Lung (tissue), 11 donors: ENCODE measurements at regions not wholly inside any gene's neighbourhood (a gene's known extent, or its start where the extent isn't known, plus 50 kb on each side); places are given as distances from the start of the nearest gene placed in this dataset.

Experiments used
- ATAC-seq: fragments of 200-7000 bp; cut with Tn5 transposase; one replicate; pipeline ENCODE4 v1.9.1; 2020; ENCODE audit warnings: moderate number of reproducible peaks; ENCODE audit not compliant: insufficient read depth, low FRiP score
- DNase-seq, 3 donors: peaks; one replicate each; pipeline ENCODE4 v3.0.0-alpha.2; 2013 to 2017
- H3K27ac ChIP-seq, 2 donors: one replicate each; pipeline ENCODE4 v1.5.1; 2013; ENCODE audit warnings: mild to moderate bottlenecking in 2 of 2, moderate library complexity in 2 of 2, control low read depth in 1 of 2, inconsistent platforms in 1 of 2, low read depth in 1 of 2, low read length in 1 of 2
- H3K27me3 ChIP-seq, 3 donors: one replicate each; pipeline ENCODE4 v1.5.1; 2013; ENCODE audit warnings: low read length in 2 of 3; ENCODE audit not compliant: control insufficient read depth in 3 of 3, insufficient read depth in 3 of 3
- H3K36me3 ChIP-seq, 4 donors: one replicate each; pipeline ENCODE4 v1.5.1; 2013; ENCODE audit warnings: low read length in 4 of 4, mild to moderate bottlenecking in 1 of 4, moderate library complexity in 1 of 4; ENCODE audit not compliant: control insufficient read depth in 4 of 4, insufficient read depth in 4 of 4
- H3K4me1 ChIP-seq, 5 donors: one replicate each; pipeline ENCODE4 v1.5.1; 2013; ENCODE audit warnings: low read length in 5 of 5, mild to moderate bottlenecking in 2 of 5, moderate library complexity in 1 of 5; ENCODE audit not compliant: control insufficient read depth in 5 of 5, insufficient read depth in 5 of 5
- H3K4me3 ChIP-seq: one replicate; pipeline ENCODE4 v1.5.1; 2013; ENCODE audit warnings: mild to moderate bottlenecking, control low read depth, moderate library complexity
- H3K9ac ChIP-seq, 2 donors: one replicate each; pipeline ENCODE4 v1.5.1; 2013; ENCODE audit warnings: low read length in 2 of 2, control low read depth in 1 of 2; ENCODE audit not compliant: insufficient read depth in 1 of 2
- H3K9me3 ChIP-seq, 4 donors: one replicate each; pipeline ENCODE4 v1.5.1; 2013; ENCODE audit warnings: low read length in 3 of 4, mild to moderate bottlenecking in 1 of 4, moderate library complexity in 1 of 4; ENCODE audit not compliant: control insufficient read depth in 4 of 4, insufficient read depth in 3 of 4
- CTCF ChIP-seq: IDR thresholded peaks from 2 replicates; pipeline ENCODE4 v1.5.1; 2012; ENCODE audit warnings: mild to moderate bottlenecking; ENCODE audit errors: control extremely low read depth, extremely low read depth
- WGBS, 2 donors: extraction: QIAGEN DNeasy Blood & Tissue Kit; methylation state at CpG; one replicate each; pipeline ENCODE4 v1.1.7; 2013; 5-methylcytosine and 5-hydroxymethylcytosine counted together
- donor health status: control.
- donor health status: control.
- donor health status: Bipolar disorder and iron deficiency.
- donor health status: healthy.
- donor health status: DM: yes; HTN: yes; CAD: no.

GRCh38 chr5:135655468-135655815 lies 76.7 kb upstream of the CXCL14 start:
- Histone ChIP-seq H3K4me3 (no peak overlapping the region), H3K9ac (no peak overlapping the region), H3K27ac (no peak overlapping the region), H3K27me3 (no peaks in the 10 kb centered on the region), H3K9me3 (peaks cover 0 to 7% (median 0%) of the 10 kb centered on the region in 4 donors), H3K36me3 (no peaks in the 10 kb centered on the region), H3K4me1 (peaks cover 0 to 31% (median 8%) of the 10 kb centered on the region in 5 donors)
- WGBS, 2 donors: 79 to 87% methylated on average over 4 of the region's 4 CpGs
- DNase-seq (peak in 2 of 3 donors; percentile 48 to 80), ATAC-seq (no peak)
- no peak for TF ChIP-seq CTCF

GRCh38 chr5:135654761-135655467 lies 76.1 kb upstream of the CXCL14 start:
- Histone ChIP-seq H3K4me3 (no peak overlapping the region), H3K4me1 (peaks cover 0 to 29% (median 8%) of the 10 kb centered on the region in 5 donors), H3K27ac (no peak overlapping the region), H3K9me3 (peaks cover 0 to 7% (median 0%) of the 10 kb centered on the region in 4 donors), H3K27me3 (no peaks in the 10 kb centered on the region), H3K9ac (no peak overlapping the region), H3K36me3 (no peaks in the 10 kb centered on the region)
- TF ChIP-seq CTCF: no peak
- DNase-seq: peak in 1 of 3 donors; percentile 46
- WGBS, 2 donors: 71 to 89% methylated on average over 12 of the region's 12 CpGs
- ATAC-seq: no peak

GRCh38 chr5:135651156-135651555 lies 72.4 kb upstream of the CXCL14 start:
- Histone ChIP-seq H3K9ac (no peak overlapping the region), H3K27me3 (no peaks in the 10 kb centered on the region), H3K9me3 (peaks cover 0 to 2% (median 0%) of the 10 kb centered on the region in 4 donors), H3K36me3 (no peaks in the 10 kb centered on the region), H3K4me3 (no peak overlapping the region), H3K4me1 (peaks cover 0 to 39% (median 14%) of the 10 kb centered on the region in 5 donors), H3K27ac (no peak overlapping the region)
- TF ChIP-seq CTCF: no peak
- ATAC-seq (peak; percentile 17), DNase-seq (no peak)

GRCh38 chr5:135650081-135650480 lies 71.3 kb upstream of the CXCL14 start:
- 76 to 87% methylated on average over 2 of the region's 2 CpGs for WGBS, 2 donors
- Histone ChIP-seq H3K4me3 (no peak overlapping the region), H3K36me3 (no peaks in the 10 kb centered on the region), H3K4me1 (peaks cover 0 to 39% (median 14%) of the 10 kb centered on the region in 5 donors), H3K27me3 (no peaks in the 10 kb centered on the region), H3K9me3 (peaks cover 0 to 2% (median 0%) of the 10 kb centered on the region in 4 donors), H3K27ac (no peak overlapping the region), H3K9ac (no peak overlapping the region)
- DNase-seq: no peak
- TF ChIP-seq CTCF: no peak
- no peak for ATAC-seq
